CD4-positive, alpha-beta T cell treated with Interleukin-4 for 1 hour (primary cell): ENCODE measurements at regions not wholly inside any gene's neighbourhood (a gene's known extent, or its start where the extent isn't known, plus 50 kb on each side); places are given as distances from the start of the nearest gene placed in this dataset.

ENCODE experiments used
- DNase-seq, 2 donors: peaks; one replicate each; pipeline ENCODE4 v3.0.0-alpha.2; 2020 to 2022

- no peak for DNase-seq
Observed at GRCh38 chr12:114955414-114956014, 271.5 kb upstream of the TBX3 start.

DNA sequence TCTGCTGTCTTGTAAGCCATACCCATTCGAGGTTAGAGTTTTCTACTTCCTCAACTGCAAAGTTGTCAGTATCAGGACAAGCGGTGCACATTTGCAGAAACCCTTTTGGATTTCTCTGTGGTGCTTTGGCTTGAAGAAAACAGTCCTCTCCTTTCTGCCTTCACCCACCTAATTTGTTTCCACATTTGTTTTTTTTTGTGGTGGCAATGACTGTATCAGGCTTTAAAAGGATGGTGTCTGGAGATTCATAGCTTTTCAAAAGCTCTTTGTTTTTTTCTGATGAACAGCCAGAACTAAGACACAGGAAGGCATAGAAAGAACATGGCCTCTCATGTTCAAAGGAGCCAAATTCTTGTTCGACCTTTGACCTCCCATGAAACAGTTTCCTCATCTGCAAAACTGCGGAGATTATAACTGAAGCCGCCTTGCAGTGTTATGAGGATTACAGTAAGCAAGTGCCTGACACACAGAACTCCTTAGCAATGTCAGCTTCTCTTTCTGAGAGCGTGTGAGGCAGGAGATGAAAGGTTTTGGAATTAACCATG lies 270.6 kb upstream of the TBX3 start:
- no peak for DNase-seq

DNA sequence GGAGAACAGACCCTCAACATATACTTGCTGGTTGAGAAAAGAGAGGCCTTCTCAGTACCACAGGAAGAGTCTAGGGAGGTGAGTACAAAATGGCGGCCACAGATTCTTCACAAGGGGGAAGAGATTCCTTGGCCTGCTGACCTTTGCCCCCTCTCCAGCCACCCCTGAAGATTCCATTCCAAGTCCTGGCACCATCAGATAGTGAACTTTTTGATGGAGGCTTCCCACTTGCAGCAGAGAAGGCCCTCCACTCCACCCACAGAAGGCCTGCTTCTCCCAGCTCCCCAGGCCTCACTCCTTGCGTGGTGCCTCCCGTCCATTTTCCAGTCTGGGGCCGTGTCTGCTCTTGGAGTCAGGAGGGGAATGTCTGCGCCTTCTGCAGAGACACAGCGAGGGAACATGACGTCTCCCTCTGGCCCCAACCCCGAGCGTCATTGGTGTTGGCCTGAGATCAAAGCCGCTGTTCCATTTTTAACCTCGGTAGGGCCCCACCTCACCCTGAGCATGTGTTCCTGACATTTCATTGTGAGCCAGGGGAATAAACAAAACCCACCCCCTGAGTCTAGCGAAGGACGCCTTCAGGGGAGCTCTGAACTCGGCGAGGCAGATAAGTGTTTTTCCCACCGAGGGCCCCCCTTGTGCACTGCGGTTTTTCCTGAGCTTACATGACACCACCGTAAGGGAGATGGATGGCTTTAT lies 268.7 kb upstream of the TBX3 start:
- no peak for DNase-seq

GRCh38 chr12:114949058-114949820 lies 265.3 kb upstream of the TBX3 start:
- DNase-seq: no peak

GRCh38 chr12:114945351-114945750 lies 261.4 kb upstream of the TBX3 start:
- no peak for DNase-seq

DNA sequence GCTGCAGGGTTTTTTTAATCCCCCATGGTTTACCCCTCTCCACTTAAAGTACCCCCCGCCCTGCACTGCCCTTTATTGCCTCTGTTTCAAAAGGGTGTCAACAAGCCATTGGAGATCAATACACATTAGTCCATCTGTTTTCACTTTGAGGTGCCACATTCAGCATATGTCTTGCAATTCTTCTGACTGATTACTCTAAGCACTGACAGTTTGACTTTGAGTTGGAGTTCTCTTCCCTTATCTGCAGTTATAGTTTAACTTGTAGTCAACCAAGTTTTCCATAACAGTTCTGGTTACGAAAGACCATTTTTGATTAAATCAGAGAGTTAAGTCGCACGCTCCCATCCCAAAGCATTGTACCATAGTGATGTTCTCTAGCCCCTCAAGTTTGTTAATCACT lies 260.8 kb upstream of the TBX3 start:
- no peak for DNase-seq

- DNase-seq: no peak
Observed at GRCh38 chr12:114943601-114944000, 259.6 kb upstream of the TBX3 start.

DNA sequence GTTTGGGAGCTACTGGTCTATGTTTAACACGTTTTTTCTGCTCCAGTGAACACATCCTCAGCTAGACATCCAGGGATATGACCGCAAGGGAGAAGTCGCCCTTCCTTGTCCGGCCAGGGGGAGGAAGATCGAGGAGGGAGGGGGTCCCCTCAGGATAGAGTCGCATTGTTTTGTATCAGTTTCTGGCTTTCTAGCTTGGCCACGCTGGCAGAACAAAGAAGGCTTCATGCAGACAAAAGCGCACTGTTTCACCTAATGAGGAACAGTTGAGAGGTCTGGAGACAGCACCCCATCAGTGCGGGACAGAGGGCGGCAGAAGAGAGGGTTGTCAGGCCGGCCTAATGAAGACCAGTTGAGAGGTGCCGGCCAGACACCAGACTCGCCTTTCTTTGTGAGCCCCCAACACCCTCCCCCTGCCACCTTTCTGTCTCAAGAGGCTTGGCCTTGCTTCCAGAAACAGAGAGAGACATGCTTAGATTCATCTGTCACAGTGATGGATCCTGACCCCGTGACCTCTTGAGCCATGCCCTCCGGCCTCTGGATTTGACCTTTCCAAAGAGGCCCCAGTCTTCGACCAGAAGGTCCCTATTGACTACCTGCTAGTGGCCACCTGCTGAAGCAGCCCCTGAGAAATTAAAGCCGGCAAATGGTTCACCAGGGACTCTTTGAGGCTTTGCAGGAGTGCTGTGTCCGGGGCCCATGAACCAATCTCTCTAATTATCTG lies 254.7 kb upstream of the TBX3 start:
- DNase-seq: no peak

- DNase-seq: no peak
Observed at GRCh38 chr12:114936148-114937079, 252.4 kb upstream of the TBX3 start.

DNA sequence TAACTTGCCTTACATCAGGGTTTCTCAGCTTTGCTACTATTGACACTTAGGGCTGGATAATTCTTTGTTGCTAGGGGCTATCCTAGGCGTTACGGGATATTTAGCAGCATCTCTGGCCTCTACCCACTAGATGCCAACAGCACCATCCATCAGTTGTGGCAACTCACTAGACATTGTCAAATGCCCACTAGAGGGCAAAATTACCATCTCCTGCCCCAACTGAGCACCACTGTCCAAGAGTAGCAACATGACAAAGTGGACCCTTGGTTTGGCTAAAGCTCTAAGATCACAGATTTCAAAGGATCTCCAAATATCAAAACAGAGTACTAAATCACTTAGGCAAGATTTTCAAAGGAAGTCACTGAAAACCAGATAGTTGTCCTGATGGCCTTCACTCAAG lies 251.7 kb upstream of the TBX3 start:
- DNase-seq: no peak

DNA sequence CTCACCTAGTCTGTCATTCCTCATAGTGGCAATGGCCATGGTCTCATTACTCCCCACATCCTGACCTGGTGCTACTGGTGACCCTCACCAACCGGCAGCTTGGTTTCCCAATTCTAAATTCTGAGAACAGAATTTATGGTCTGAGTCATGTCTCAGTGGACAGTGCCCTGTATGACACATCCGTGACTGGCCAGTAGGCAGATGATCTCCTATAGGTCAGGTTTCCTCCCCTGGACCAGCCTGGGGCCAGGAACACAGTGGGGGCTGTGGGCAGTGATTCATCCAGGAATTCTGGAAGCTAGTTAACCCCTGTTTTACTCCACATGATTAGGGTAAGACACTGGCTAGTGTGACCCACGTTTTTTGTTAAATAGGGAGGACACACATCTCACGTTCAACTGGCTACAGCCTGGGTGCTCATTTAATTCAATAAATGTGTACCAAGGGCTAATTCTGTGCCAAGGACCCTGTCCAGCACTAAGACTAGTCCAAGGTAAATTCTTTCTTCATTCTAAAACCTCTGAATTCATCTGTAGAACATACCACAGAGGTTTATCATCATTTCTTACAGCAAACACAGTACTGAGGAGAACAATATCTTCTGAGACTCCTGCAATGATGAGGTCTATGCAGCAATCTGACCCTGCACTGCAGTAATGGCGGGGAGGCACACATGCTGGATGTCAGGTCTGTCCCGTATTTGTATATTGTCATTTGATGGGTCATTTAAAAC lies 249.6 kb upstream of the TBX3 start:
- no peak for DNase-seq

DNA sequence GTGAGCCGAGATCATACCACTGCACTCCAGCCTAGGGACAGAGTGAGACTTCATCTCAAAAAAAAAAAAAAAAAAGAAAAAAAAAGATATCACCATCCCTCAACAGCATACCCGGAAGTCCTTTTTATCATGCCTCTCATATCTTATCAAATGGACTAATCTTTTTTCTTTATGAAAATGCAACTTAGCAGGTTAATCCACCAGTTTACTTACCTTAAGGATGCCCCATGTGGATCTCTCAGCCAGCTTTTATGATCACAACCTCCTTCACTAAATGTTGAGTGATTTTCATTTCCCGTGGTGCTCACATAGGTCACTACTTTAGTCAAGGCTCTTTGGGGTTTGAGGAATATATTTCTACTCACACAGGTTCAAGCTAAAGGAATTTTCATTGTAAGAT lies 248.8 kb upstream of the TBX3 start:
- no peak for DNase-seq

GRCh38 chr12:114931025-114931424 lies 247.1 kb upstream of the TBX3 start:
- DNase-seq: no peak

- DNase-seq: no peak
Observed at GRCh38 chr12:114926341-114926740, 242.4 kb upstream of the TBX3 start.

DNA sequence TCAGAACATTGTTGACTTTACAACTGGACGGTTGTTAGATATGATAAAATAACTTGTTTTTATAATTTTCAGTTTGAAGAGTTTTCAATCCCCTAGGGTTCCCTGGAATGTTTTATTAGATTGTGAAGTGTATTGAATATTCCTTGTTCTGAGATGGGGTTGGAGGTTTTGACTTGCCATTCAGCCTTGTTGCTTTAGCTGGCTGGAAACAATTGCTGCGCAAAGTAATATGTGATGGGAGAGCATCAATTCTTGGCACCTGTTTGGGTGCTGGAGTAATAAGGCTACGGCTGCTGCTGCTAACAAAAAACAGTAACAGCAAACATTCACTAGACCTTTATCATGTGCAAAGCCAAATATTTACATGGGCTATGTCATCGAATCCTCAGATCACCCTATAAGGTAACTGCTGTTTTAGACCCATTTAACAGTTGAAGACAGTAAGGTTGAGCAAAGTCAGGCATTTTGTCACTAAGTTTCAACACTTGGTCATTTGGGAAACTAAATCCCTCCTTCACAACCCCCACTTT lies 241.0 kb upstream of the TBX3 start:
- DNase-seq: no peak

DNA sequence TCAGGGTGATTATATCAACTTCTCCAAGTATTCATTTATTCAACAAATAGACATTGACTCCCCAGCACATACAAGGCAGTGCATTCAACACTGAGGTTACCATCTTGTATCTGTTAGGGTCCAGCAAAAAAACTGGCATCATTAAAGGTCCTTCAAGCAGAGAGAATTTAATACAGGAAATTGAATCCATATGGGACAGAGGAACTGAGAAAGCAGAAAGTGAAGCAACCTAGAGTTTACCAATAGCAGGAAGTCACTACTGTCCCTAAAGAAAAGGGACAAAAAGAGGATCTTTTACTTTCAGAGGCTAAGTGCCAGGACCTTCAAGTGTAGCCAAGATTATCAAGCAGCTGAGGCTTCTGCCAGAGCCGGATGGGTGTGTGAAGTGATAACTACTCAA lies 237.8 kb upstream of the TBX3 start:
- DNase-seq: no peak

DNA sequence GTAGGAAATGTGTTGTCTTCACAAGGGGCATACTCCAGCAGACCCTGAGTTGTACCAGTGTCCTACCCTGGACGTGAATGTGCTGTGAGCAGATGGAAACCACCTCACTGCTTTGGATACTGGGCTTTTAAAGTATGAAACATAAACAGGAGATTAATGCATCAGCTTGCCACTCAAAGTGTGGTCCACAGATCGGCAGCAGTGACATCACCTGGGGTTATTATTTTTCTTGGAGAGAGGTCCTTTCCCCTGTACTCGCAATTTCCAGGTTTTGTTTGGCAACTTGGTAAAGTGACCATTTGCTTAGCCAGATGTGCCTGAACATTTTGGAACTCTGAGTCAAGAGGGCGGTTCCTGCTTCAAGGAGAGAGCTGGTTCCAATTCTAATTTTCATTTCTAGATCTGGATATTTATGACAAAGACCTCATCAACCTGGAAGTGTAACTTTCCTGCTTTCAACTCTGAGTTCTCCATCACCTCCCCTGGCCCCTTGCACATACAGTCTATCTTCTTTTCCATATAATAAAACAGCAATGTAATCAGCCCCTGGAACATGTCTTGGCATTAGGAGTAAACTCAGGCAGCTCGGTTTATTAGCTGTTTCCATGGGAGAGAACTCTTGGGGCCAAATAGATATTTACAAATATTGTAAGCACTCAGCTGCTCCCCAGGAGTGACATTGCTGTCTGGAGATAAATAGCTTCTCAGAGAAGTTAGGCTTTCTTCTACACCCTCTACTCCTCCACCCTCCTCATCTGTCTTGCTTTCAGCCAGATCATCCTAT lies 237.0 kb upstream of the TBX3 start:
- no peak for DNase-seq

GRCh38 chr12:114919479-114919878 lies 235.5 kb upstream of the TBX3 start:
- DNase-seq: no peak

- DNase-seq: no peak
Observed at GRCh38 chr12:114918535-114919233, 234.7 kb upstream of the TBX3 start.

- DNase-seq: no peak
Observed at GRCh38 chr12:114917953-114918352, 234.0 kb upstream of the TBX3 start.
